Fibroblast of lung (primary cell): ENCODE measurements at regions not wholly inside any gene's neighbourhood (a gene's known extent, or its start where the extent isn't known, plus 50 kb on each side); places are given as distances from the start of the nearest gene placed in this dataset.

Experiments used
- EZH2 ChIP-seq: IDR thresholded peaks from 2 replicates; pipeline ENCODE4 v1.5.1; 2012; ENCODE audit warnings: low read length, control low read depth, mild to moderate bottlenecking; ENCODE audit errors: missing control alignments
- TF ChIP-seq, protein P1 (sequence below), 2 donors: IDR thresholded peaks in 1 of 2; conservative IDR thresholded peaks in 1 of 2; 1 replicate in 1 of 2; 2 replicates in 1 of 2; pipeline ENCODE4 v1.5.1; 2011 to 2012; ENCODE audit warnings: low read length in 2 of 2, control low read depth in 1 of 2, inconsistent platforms in 1 of 2, low read depth in 1 of 2, mild to moderate bottlenecking in 1 of 2

DNA sequence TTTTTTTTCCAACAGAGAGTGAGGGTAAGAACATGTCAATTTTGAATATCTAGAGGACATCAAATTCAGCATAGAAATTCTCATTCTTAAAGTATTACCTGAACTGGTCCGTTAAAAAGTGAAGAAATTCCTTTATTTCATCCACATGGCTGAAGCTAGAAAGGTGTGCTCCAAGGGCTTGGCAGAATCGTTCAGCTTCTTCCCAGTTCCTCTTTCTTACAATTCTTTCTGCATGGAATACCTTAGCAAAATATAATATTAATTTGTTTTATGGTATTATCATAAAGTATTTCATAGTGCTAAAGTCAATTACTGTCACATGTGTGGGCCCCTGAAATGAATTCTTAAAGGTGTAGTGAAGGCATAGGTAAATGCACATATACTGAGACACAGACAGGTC, 74.3 kb upstream of the CD302 start:
- TF ChIP-seq, protein P1, sequence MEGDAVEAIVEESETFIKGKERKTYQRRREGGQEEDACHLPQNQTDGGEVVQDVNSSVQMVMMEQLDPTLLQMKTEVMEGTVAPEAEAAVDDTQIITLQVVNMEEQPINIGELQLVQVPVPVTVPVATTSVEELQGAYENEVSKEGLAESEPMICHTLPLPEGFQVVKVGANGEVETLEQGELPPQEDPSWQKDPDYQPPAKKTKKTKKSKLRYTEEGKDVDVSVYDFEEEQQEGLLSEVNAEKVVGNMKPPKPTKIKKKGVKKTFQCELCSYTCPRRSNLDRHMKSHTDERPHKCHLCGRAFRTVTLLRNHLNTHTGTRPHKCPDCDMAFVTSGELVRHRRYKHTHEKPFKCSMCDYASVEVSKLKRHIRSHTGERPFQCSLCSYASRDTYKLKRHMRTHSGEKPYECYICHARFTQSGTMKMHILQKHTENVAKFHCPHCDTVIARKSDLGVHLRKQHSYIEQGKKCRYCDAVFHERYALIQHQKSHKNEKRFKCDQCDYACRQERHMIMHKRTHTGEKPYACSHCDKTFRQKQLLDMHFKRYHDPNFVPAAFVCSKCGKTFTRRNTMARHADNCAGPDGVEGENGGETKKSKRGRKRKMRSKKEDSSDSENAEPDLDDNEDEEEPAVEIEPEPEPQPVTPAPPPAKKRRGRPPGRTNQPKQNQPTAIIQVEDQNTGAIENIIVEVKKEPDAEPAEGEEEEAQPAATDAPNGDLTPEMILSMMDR (conservative IDR thresholded peaks at IDR 0.05 in 1 of 2, IDR thresholded peaks at IDR 0.05 in 1 of 2; ENCODE audit: low read depth in 1 of 2, low read length in 2 of 2) = no peak
- no peak for TF ChIP-seq EZH2
